IMR-90 (cell line): ENCODE measurements at regions not wholly inside any gene's neighbourhood (a gene's known extent, or its start where the extent isn't known, plus 50 kb on each side); places are given as distances from the start of the nearest gene placed in this dataset.
A peak's percentile ranks its signal among the peaks of the same experiment; 100 is the strongest.

Experiments
- ATAC-seq: fragments of 200-7000 bp; cut with Tn5 transposase; 2 replicates; pipeline ENCODE4 v1.9.1; 2020; ENCODE audit warnings: low read depth, mild to moderate bottlenecking, moderate library complexity
- BruUV-seq: library from RNA; stranded (reverse); fragments of 400-500 nt; replicated peaks from 2 replicates; lab custom pipeline; 2021; lab: Mats Ljungman, UMichigan
- CTCF ChIA-PET: fragments of 300-600 bp; formaldehyde crosslinking; extraction: SDS; loops from one replicate; lab custom pipeline; 2021; ENCODE audit warnings: antibody characterized with exemption; lab: Yijun Ruan, JAX
- POLR2A ChIA-PET: fragments of 300-600 bp; sonication (Branson Sonifier 250); formaldehyde crosslinking; loops from one replicate; lab custom pipeline; 2022; ENCODE audit warnings: antibody characterized with exemption; ENCODE audit not compliant: unreplicated experiment; lab: Charles Lee
- DNase-seq: peaks from one replicate; pipeline ENCODE4 v3.0.0; 2013
- H2AFZ ChIP-seq: replicated peaks from 2 replicates; pipeline ENCODE3; 2013; ENCODE audit warnings: low read length, mild to moderate bottlenecking; ENCODE audit not compliant: poor library complexity
- H2AK5ac ChIP-seq: 2 replicates; pipeline ENCODE4 v1.6.1; 2013; ENCODE audit warnings: low read depth, low read length, inconsistent platforms
- H2AK9ac ChIP-seq: replicated peaks from 2 replicates; pipeline ENCODE3; 2013; ENCODE audit warnings: mild to moderate bottlenecking, low read depth, low read length, moderate library complexity; ENCODE audit not compliant: poor library complexity
- H2BK120ac ChIP-seq: 2 replicates; pipeline ENCODE4 v1.6.1; 2013; ENCODE audit warnings: low read depth, low read length, inconsistent platforms
- H2BK15ac ChIP-seq: 3 replicates; pipeline ENCODE4 v1.6.1; 2013; ENCODE audit warnings: low read depth, low read length, inconsistent platforms
- H2BK20ac ChIP-seq: 2 replicates; pipeline ENCODE4 v1.6.1; 2013; ENCODE audit warnings: low read depth, mild to moderate bottlenecking, inconsistent platforms, low read length, moderate library complexity
- H2BK5ac ChIP-seq: 2 replicates; pipeline ENCODE4 v1.6.1; 2013; ENCODE audit warnings: mild to moderate bottlenecking, low read depth, low read length, inconsistent platforms; ENCODE audit not compliant: poor library complexity, severe bottlenecking
- H3K14ac ChIP-seq: replicated peaks from 2 replicates; pipeline ENCODE4 v1.6.1; 2013; ENCODE audit warnings: low read depth, low read length, inconsistent platforms
- H3K18ac ChIP-seq: 2 replicates; pipeline ENCODE4 v1.6.1; 2013; ENCODE audit warnings: low read depth, low read length, control low read depth
- H3K23ac ChIP-seq: 2 replicates; pipeline ENCODE4 v1.6.1; 2013; ENCODE audit warnings: low read depth, low read length, inconsistent platforms
- H3K27ac ChIP-seq: 2 replicates; pipeline ENCODE4 v1.5.1; 2013; ENCODE audit warnings: mild to moderate bottlenecking, control low read depth, low read length; ENCODE audit not compliant: insufficient read depth
- H3K27me3 ChIP-seq: 2 replicates; pipeline ENCODE4 v1.6.1; 2013; ENCODE audit warnings: low read length; ENCODE audit not compliant: control insufficient read depth, insufficient read depth
- H3K36me3 ChIP-seq: 2 replicates; pipeline ENCODE4 v1.6.1; 2013; ENCODE audit warnings: low read length, mixed read lengths; ENCODE audit not compliant: control insufficient read depth, insufficient read depth
- H3K4ac ChIP-seq: 2 replicates; pipeline ENCODE4 v1.6.1; 2013; ENCODE audit warnings: low read depth, low read length, inconsistent platforms
- H3K4me1 ChIP-seq: 2 replicates; pipeline ENCODE4 v1.6.1; 2013; ENCODE audit warnings: low read length, mixed read lengths; ENCODE audit not compliant: control insufficient read depth, insufficient read depth
- H3K4me2 ChIP-seq: 2 replicates; pipeline ENCODE4 v1.6.1; 2013; ENCODE audit warnings: low read depth, mild to moderate bottlenecking, control low read depth, low read length, moderate library complexity
- H3K4me3 ChIP-seq: 2 replicates; pipeline ENCODE4 v1.5.1; 2013; ENCODE audit warnings: low read depth, mild to moderate bottlenecking, control low read depth, low read length, moderate library complexity; ENCODE audit not compliant: insufficient read depth
- H3K56ac ChIP-seq: 2 replicates; pipeline ENCODE4 v1.6.1; 2013; ENCODE audit warnings: low read length, inconsistent platforms; ENCODE audit not compliant: insufficient read depth; ENCODE audit errors: extremely low read depth
- H3K79me1 ChIP-seq, 2 experiments: 2 replicates each; pipeline ENCODE4 v1.6.1; 2013; ENCODE audit warnings: low read length in 2 of 2, inconsistent platforms in 1 of 2, low read depth in 1 of 2
- H3K9ac ChIP-seq: 2 replicates; pipeline ENCODE4 v1.6.1; 2013; ENCODE audit warnings: low read depth, low read length, control low read depth
- H3K9me1 ChIP-seq: 2 replicates; pipeline ENCODE4 v1.6.1; 2013; ENCODE audit warnings: low read length, inconsistent platforms; ENCODE audit not compliant: insufficient read depth
- H3K9me3 ChIP-seq: 2 replicates; pipeline ENCODE4 v1.6.1; 2013; ENCODE audit warnings: low read length; ENCODE audit not compliant: control insufficient read depth, insufficient read depth
- H4K20me1 ChIP-seq: 2 replicates; pipeline ENCODE4 v1.6.1; 2013; ENCODE audit warnings: low read length, inconsistent platforms; ENCODE audit not compliant: insufficient read depth
- H4K5ac ChIP-seq: 2 replicates; pipeline ENCODE4 v1.6.1; 2013; ENCODE audit warnings: mild to moderate bottlenecking, low read depth, low read length, control low read depth
- H4K8ac ChIP-seq, 2 experiments: 2 replicates each; pipeline ENCODE4 v1.6.1; 2013; ENCODE audit warnings: low read depth in 2 of 2, low read length in 2 of 2, control low read depth in 1 of 2, inconsistent platforms in 1 of 2
- H4K91ac ChIP-seq: 2 replicates; pipeline ENCODE4 v1.6.1; 2013; ENCODE audit warnings: low read depth, low read length, inconsistent platforms; ENCODE audit not compliant: insufficient read depth
- CEBPB ChIP-seq: IDR thresholded peaks from 2 replicates; pipeline ENCODE4 v1.6.1; 2012; ENCODE audit warnings: low read depth, low read length, improper control_type of control experiment
- NFE2L2 ChIP-seq: fragments of 150-350 bp; IDR thresholded peaks from 2 replicates; pipeline ENCODE4 v1.6.1; 2016; ENCODE audit warnings: low read depth, mild to moderate bottlenecking, low read length
- WGBS, 2 experiments: methylation state at CpG; one replicate each; pipeline versions ENCODE4 v1.1.5 to v1.1.7; 2013; ENCODE audit warnings: missing lambda C conversion rate in 2 of 2; ENCODE audit not compliant: insufficient read length in 1 of 2; ENCODE audit errors: extremely low coverage in 2 of 2; 5-methylcytosine and 5-hydroxymethylcytosine counted together
- dilution Hi-C: fragments of 300-500 bp; cut with HindIII; formaldehyde crosslinking; loops from one replicate; pipeline ENCODE4 v1.14.3; 2018; ENCODE audit warnings: low sequenced_read_pairs; ENCODE audit not compliant: unreplicated experiment
- in situ Hi-C: fragments of 300-500 bp; cut with MboI; formaldehyde crosslinking; loops from 3 replicates; pipeline ENCODE4 v1.14.3; 2019; ENCODE audit warnings: low sequenced_read_pairs, inconsistent platforms, mixed read lengths
- intact Hi-C: fragments of 100-400 bp; cut with micrococcal nuclease; formaldehyde crosslinking; loops from 2 replicates; pipeline ENCODE4 v1.10.0; 2022

DNA sequence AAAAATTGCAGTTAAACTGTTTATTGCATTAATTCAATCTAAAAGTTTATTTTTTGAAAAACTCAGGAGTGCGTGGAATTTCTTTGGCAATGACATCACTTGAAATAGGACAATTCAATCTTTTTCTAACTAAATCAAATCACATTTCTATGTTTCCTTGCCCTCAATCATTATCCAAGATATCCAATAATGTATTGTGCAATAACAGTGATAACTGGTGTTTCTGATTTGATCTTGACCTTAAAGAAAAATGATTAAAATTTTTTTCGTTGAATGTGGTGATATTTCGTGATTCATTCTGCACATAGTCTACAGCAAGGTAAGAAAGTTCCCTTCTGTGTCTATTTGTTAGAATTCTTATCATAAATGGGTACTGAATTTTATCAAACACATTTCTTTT is 163.2 kb downstream of the SPCS3 start:
- Histone ChIP-seq H3K9ac (no peak overlapping the region), H3K4ac (no peak overlapping the region), H2AFZ (no peak overlapping the region), H3K4me3 (no peak overlapping the region), H3K9me3 (no peaks in the 10 kb centered on the region), H3K14ac (no peak overlapping the region), H3K9me1 (no peaks in the 10 kb centered on the region; the same call in 1 of the 2 replicates), H3K4me1 (no peaks in the 10 kb centered on the region), H3K18ac (no peak overlapping the region), H4K91ac (no peak overlapping the region), H2BK120ac (no peak overlapping the region), H2BK15ac (no peak overlapping the region), H2BK5ac (no peak overlapping the region), H2AK5ac (no peak overlapping the region), H2BK20ac (no peak overlapping the region), H4K5ac (no peak overlapping the region), H4K20me1 (no peaks in the 10 kb centered on the region), H3K56ac (no peak overlapping the region), H3K4me2 (no peak overlapping the region), H2AK9ac (no peak overlapping the region), H3K36me3 (no peaks in the 10 kb centered on the region), H4K8ac (no peak overlapping the region), H3K79me1 (no peaks in the 10 kb centered on the region), H3K27me3 (no peaks in the 10 kb centered on the region), H3K27ac (no peak overlapping the region), H3K23ac (no peak overlapping the region)
- in situ Hi-C loops: no loop called here
- POLR2A ChIA-PET: no interaction called here
- no peak for DNase-seq
- TF ChIP-seq NFE2L2: no peak
- TF ChIP-seq CEBPB: peak; percentile 88
- intact Hi-C loops: no loop called here
- BruUV-seq: no TSS peak
- CTCF ChIA-PET: no interaction called here
- no CpG with 5 or more reads among the region's 3 CpGs for WGBS, 2 experiments
- dilution Hi-C loops: no loop called here
- ATAC-seq: no peak
